Ishikawa (cell line): ENCODE measurements at regions not wholly inside any gene's neighbourhood (a gene's known extent, or its start where the extent isn't known, plus 50 kb on each side); places are given as distances from the start of the nearest gene placed in this dataset.

Source experiments
- CREB1 ChIP-seq: IDR thresholded peaks from 2 replicates; pipeline ENCODE4 v1.6.1; 2012; ENCODE audit warnings: low read depth
- EGR1 ChIP-seq: IDR thresholded peaks from 2 replicates; pipeline ENCODE4 v1.6.1; 2012
- EP300 ChIP-seq: IDR thresholded peaks from 2 replicates; pipeline ENCODE4 v1.6.1; 2012; ENCODE audit warnings: borderline replicate concordance
- MAX ChIP-seq: IDR thresholded peaks from 2 replicates; pipeline ENCODE4 v1.6.1; 2012
- NFIC ChIP-seq: IDR thresholded peaks from 2 replicates; pipeline ENCODE4 v1.6.1; 2012
- RAD21 ChIP-seq: IDR thresholded peaks from 2 replicates; pipeline ENCODE4 v1.6.1; 2012; ENCODE audit warnings: low read depth
- TAF1 ChIP-seq: IDR thresholded peaks from 2 replicates; pipeline ENCODE4 v1.6.1; 2012; ENCODE audit warnings: low read depth, mild to moderate bottlenecking
- YY1 ChIP-seq: IDR thresholded peaks from 2 replicates; pipeline ENCODE4 v1.6.1; 2012; ENCODE audit warnings: low read depth
- TF ChIP-seq, protein P1 (sequence below): IDR thresholded peaks from 2 replicates; pipeline ENCODE4 v1.6.1; 2012; ENCODE audit warnings: low read depth, mild to moderate bottlenecking

DNA sequence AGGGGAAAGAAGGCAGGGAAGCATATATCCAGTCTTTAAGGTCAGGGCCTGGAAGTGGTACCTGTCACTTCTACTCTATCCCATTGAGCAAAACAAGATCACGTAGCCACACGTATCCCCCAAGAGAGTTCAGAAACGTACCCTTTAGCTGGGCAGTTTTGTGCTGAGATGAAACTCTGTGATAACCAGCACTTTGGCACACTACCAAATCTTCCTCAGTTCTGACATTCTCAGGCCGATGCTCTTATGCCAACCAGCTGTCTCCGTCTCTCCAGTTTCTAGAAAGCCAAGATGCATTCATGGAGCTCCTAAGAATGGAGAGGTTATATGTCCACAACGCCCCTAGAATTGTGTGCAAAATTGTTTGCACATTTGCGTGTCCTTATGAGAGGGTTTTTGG lies 176.6 kb upstream of the MSX2 start:
- no peak for TF ChIP-seq NFIC
- no peak for TF ChIP-seq RAD21
- TF ChIP-seq YY1 = no peak
- TF ChIP-seq EGR1 = no peak
- TF ChIP-seq, protein P1, sequence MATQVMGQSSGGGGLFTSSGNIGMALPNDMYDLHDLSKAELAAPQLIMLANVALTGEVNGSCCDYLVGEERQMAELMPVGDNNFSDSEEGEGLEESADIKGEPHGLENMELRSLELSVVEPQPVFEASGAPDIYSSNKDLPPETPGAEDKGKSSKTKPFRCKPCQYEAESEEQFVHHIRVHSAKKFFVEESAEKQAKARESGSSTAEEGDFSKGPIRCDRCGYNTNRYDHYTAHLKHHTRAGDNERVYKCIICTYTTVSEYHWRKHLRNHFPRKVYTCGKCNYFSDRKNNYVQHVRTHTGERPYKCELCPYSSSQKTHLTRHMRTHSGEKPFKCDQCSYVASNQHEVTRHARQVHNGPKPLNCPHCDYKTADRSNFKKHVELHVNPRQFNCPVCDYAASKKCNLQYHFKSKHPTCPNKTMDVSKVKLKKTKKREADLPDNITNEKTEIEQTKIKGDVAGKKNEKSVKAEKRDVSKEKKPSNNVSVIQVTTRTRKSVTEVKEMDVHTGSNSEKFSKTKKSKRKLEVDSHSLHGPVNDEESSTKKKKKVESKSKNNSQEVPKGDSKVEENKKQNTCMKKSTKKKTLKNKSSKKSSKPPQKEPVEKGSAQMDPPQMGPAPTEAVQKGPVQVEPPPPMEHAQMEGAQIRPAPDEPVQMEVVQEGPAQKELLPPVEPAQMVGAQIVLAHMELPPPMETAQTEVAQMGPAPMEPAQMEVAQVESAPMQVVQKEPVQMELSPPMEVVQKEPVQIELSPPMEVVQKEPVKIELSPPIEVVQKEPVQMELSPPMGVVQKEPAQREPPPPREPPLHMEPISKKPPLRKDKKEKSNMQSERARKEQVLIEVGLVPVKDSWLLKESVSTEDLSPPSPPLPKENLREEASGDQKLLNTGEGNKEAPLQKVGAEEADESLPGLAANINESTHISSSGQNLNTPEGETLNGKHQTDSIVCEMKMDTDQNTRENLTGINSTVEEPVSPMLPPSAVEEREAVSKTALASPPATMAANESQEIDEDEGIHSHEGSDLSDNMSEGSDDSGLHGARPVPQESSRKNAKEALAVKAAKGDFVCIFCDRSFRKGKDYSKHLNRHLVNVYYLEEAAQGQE = no peak
- no peak for TF ChIP-seq EP300
- TF ChIP-seq TAF1 = no peak
- no peak for TF ChIP-seq CREB1
- no peak for TF ChIP-seq MAX
